ENCODE measurements at regions not wholly inside any gene's neighbourhood (a gene's known extent, or its start where the extent isn't known, plus 50 kb on each side); places are given as distances from the start of the nearest gene placed in this dataset.

DNA sequence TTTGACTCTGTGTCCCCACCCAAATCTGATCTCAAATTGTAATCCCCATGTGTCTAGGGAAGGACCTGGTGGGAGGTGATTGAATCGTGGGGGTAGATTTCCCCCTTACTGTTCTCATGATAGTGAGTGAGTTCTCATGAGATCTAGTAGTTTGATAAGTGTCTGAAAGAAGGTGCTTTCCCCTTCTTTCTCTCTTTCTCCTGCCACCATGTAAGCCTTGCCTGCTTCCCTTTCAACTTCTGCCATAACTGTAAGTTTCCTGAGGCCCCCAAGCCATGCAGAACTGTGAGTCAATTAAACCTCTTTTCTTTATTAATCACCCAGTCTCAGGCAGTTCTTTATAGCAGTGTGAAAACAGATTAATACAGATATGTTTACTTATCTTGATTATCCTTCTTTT lies 266.5 kb upstream of the GYPC start:
- TF ChIP-seq, protein P1, sequence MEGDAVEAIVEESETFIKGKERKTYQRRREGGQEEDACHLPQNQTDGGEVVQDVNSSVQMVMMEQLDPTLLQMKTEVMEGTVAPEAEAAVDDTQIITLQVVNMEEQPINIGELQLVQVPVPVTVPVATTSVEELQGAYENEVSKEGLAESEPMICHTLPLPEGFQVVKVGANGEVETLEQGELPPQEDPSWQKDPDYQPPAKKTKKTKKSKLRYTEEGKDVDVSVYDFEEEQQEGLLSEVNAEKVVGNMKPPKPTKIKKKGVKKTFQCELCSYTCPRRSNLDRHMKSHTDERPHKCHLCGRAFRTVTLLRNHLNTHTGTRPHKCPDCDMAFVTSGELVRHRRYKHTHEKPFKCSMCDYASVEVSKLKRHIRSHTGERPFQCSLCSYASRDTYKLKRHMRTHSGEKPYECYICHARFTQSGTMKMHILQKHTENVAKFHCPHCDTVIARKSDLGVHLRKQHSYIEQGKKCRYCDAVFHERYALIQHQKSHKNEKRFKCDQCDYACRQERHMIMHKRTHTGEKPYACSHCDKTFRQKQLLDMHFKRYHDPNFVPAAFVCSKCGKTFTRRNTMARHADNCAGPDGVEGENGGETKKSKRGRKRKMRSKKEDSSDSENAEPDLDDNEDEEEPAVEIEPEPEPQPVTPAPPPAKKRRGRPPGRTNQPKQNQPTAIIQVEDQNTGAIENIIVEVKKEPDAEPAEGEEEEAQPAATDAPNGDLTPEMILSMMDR (IDR thresholded peaks at IDR 0.05; ENCODE audit: low read length) = no peak
- no peak for TF ChIP-seq EZH2 (optimal IDR thresholded peaks at IDR 0.05; ENCODE audit: low read depth, low read length)
